Lung microvascular endothelial cell (primary cell): ENCODE measurements at regions not wholly inside any gene's neighbourhood (a gene's known extent, or its start where the extent isn't known, plus 50 kb on each side); places are given as distances from the start of the nearest gene placed in this dataset.

Source experiments
- DNase-seq, 2 donors: peaks; one replicate each; pipeline versions ENCODE4 v3.0.0 to v3.0.0-alpha.2; 2010; ENCODE audit warnings: low read depth in 2 of 2

DNA sequence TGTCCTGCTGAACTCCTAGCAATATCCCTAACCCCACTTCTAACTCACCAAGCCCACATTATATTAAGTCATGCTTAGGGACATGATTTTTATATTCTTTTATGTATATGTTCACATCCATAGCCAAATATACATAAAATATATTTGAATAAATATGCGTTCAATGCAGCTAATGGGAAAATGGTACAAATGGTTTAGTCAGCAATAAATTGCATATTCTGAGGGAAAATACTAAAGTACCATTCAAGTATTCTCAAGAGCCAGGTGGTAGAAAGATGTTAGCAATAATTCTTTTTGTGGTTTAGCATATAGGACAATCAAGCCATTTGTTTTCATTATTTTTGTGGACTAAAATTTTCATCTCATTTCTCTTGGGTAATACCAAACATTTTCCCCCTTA, 306.0 kb downstream of the TDRD15 start:
- no peak for DNase-seq

DNA sequence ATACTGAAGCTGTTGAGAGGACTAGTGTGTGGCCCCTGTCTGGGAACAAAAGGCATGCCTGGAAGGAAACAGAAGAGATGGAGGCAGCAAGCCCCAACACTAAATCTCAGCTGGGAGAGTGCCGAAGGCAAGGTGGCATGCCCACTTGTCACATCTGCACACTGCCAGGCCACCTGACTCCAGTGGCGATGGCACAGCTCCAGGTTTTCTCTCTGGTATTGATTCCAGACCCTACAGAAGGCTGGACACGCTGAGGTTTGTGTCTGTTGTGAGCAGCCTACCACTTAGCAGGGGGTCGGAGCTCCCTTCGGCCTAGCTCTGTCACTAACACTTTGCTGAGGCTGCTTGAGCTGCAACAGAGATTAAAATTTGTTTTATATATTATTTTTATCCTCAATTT, 307.3 kb downstream of the TDRD15 start:
- no peak for DNase-seq

DNA sequence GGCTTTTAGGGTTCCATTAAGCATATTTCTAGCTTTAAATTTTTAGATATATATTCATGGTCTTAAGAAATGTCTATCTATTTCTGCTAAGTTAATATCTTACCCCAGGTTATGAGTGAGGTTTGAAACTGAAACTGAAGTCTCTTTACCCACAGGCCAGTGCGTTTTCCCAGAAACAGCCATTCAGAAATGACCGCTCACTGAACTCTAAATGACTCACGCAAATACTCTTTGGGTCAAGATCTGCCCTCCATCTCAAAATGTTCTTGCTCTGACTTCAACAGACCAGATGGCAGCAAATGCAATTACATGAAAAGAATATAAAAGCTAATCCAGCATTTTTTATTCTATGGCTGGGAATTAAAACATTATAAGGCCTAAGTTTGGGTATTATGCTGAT, 315.2 kb downstream of the TDRD15 start:
- DNase-seq: no peak

DNA sequence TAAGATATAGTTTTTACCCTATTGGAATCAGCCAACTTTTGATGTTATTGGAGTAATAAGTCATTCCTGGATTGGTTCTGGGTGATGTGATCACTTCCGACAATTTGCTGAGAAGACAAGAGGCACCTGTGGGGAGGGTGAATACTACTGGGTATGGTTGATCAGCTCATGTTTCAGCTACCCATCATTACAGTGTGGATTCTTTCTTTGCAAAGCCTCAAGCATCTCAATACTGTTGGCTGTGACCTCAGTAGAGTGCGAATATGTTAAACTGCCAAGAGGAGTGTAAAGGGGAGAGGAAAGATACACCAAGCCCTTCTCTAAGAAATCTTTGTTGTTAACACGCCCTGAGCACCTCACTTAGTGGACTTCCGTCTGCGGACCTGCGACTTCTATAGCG, 317.7 kb downstream of the TDRD15 start:
- DNase-seq: no peak

DNA sequence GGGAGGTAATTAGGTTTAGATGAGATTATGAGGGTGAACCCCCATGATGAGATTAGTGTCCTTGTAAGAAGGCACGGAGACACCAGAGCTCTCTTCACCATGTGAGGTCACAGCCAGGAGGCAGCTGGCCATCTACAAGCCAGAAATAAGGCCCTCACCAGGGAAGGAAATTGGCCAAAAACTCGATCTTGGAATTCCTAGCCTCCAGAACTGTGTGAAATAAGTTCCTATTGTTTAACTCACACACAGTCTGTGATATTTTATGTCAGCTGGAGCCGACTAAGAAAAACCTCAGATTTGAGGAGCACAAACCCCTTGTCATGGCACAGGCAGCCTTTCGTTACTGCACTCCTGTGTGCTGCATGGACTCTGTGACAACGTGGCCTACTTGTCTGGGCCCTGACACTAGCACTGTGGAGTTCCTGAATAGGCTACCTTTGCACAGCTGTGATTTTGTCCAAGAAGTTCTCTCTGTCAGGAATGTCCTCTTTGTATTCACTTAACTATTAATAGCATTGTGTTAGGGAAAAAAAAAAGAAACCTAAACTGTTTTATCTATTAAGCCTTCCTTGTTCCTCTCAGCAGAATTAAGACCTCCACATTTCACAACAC, 319.8 kb downstream of the TDRD15 start:
- DNase-seq: no peak

DNA sequence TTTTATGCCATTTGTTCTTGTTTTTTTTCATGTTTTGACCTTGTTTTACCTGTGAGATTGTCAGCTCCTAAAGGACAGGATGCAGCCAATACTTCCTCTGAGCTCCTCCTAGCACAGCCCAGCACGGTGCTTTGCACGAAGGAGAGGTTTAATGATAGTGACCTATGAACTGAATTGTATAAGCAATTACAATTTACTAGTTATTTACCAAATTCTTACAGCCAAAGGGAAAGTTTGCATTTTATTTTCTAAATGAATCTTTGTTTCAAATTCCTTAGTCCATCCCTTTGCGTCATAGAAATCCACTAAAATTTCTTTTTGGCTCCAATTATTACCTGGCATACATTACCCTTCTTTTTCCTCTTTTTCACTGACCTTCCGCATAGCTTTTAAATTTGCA, 326.1 kb downstream of the TDRD15 start:
- DNase-seq: no peak

DNA sequence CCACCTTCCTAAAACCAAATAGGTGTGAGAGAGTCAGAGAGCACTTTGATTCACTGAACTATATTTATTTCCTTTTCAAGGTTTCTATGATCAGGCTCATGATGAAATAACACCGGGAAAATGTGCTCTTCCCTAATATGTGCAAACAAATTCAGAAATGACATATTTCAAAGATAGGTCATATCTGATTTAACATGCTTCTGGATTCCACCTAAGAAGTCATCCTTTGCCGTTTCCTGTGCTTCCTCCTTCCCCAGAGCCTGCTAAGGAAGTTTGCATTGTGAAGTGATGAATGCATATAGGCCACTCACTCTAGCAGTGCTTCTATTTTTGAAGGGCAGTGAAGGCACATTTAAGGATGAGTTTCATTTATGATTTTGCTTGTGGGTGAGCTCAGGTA, 327.6 kb downstream of the TDRD15 start:
- no peak for DNase-seq

DNA sequence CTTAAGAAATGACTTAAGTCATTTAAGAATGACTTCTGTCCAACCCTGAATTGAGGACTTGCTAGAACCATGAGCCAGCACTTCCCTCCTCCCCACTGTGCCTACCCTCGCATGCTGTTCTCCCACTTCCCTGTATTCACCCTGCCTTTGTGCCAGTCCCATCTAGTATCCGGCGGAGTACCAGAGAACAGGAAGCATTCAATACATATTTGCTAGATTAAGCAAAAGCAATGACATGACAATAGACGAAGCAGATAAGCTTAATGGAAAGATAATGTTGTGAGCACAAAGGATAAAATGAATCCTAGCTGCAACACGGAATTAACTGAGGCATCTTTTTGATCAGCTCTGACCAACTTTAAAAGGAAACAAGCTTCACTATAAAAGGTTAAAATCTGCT, 328.5 kb downstream of the TDRD15 start:
- no peak for DNase-seq

DNA sequence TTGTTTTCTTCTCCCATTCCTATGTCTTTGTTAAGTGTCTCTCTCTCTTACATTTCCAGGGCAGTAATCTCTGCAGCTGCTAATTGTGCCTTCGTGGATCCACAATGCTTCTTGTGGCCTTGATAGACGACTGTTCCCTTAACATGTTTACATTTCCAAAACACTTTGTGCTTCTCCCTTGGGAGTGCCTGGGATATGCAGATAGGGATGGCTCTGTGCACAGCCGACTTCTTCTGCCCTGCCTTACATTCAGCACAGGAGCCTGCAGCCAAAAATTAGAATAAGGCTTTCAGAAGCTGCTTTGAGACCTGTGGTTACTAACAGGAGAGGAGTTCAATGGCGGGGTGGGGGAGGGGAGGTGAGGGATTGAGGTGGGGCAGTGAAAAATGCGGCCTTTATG, 328.9 kb downstream of the TDRD15 start:
- no peak for DNase-seq

DNA sequence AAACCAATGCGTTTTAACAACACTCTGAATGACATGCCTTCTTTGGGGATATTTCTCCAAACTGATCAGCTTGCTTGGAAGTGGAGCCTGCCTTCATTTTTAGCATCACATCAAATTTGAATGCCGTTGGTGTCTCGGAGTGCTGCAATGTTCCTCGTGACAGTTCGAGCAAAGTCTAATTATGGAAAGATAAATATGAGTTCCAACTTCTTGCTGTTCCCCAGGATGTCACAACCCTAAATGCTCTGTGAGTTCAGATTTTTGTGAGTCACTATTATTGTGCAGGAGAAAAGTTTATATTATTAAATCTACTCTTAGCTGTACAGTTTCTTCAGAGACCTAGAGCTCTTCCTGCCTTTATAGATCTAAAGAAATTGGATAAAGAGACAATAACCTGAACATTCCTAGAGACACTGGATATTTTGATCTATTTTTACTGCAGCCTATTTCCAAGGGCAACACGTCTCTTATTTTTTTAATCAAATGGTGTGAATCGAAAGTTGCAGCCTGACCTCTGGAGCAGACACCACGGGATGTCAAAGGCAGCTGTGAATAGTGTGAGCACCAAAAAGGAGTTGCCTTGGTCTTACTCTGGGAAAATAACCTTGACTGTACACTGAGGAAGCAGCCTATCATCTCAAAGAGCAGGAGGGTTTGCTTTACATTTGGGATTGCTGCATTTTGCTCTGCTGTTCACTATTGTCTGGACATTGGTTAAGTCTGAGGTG, 330.1 kb downstream of the TDRD15 start:
- no peak for DNase-seq

DNA sequence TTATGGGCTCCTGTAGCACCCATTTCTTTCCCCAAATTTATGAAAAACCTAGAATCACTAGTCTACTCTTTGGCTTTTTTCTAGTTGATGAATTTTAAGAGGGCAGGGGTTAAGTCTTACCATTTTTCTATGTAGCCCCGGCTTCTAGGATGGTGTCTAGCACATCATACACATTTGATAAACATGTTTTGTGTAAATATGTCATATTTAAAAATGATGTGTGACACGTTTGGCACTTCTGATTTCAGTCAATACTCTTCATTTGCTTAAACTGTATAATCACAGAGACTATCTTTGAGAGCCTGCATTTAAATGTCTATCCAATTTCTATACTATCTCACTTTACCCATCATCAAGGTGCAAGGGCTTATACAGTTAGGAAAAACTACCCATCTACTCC, 331.1 kb downstream of the TDRD15 start:
- no peak for DNase-seq

DNA sequence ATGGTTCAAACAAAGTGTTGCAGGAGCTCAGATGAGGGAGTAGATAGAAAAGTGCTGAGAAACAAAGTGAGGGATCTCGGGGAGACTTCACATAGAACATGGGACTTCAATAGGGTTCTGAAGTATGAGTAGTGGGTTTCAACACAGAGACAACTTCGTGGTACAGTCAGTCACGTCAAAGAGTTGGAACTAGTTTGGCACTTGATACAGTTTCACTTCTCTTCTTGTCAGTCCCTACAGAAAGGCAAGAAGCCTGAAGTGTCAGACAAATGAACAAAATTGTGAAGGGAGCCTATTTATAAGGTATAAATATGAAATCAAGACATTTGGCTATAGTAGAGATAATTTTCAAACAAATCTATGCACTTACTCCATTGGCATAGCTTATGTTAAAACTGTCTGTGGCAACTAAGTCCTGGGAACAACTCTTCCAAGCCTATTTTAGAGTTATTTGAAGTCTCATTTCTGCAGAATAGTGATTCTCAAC, 338.0 kb downstream of the TDRD15 start:
- no peak for DNase-seq

DNA sequence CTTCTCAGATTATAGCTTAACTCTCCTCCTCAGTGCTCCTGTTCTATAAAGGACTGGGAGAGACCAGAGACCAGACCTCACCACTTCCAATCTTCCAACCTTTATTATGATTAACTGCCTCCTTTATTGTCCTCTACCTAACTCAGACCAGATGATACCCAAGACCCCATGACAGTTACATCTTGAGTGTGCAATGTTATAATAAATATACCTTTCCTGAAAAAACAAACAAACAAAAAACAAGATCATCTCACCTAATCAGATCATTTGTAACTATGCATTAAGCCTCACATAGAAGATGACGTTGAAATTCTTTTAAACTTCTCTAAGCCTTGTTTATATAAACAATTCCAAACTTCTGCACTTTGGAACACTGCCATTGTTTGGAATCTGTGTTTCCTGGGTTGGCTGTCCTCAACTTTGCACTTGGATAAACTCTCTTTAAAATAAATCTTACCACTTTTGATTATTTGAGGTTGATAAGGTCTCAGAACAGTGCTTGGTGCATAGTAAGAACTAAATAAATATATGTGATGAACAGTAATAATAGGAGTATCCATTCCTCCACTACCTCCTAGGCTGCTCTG, 342.7 kb downstream of the TDRD15 start:
- no peak for DNase-seq

DNA sequence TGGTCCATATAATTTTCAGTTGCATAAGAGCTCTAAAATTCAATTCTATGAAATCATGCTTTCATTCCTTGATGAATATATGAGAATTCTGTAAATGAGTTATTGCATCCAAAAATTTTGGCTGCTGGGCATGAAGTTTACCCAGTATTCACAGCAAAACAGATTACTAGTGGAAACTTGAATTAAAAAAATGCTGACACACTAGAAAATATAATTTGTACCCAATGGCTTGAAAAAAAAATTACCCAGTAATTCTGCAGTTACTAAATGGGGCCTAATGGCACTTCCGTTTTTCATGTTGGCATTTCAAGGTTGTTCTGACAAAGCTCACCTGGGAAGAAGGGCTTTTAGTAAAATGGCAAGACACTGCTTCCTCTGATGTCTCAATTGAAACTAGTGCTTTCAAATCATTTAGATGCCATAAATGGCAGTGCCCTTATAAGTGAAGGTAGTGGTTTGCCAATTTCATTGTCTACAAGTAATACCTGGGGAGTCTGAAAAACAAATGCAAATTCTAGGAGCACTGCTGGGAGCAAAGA, 343.6 kb downstream of the TDRD15 start:
- DNase-seq: no peak

DNA sequence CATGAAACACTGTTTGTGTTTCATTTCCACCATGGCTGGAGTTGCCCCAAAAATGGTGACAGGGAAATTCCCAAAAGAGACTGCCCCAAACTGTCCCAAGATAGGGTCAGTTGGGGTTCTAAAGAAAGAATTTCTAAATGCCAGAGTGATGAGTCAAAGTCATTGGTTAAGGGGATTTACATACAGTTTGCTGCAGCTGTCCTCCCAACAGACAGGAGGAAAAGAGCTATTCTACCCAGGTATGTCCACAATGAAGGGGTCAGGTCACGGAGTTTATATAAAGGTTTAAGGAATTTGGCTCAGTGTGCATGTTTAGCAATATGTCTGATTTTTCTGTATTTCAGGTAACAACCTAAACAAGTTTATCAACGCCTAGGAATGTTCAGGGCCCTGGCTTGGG, 344.1 kb downstream of the TDRD15 start:
- no peak for DNase-seq

DNA sequence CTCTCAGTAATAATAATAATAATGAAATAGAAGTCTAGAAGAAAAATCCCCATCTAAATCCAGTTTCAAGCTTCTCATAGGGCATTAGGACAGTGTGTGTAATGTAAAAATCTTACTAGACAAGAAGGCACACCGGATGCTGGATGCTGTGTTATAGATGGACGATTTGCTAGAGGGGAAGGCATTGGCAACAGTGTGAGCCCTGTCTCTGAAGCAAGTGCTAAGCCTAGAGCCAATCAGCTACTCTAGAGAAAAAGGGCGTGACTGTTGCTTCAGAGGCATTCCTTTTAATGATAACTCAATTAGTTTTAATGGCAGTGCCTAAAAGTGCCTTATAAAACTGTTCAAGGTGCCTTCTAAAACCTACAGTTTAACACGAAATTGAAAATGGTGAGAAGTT, 344.9 kb downstream of the TDRD15 start:
- DNase-seq: no peak

DNA sequence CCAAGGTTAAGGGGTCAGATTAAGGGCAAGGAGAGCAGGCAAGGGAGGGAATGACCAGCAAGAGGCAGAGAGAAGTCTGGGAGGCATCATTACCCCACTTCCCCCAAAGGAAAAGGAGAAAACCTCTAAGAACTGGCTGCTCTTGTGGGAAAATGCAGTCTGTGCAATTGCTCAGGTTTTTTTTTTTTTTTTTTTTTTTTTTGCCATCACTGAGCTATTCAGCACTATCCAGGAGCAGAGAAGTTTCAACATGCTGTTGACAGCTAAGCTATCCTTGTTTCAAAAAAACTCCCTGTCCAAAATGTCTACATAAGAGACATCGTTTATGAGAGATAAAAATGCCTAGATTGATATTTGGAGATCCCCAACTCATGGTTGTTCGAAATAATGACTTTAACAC, 345.4 kb downstream of the TDRD15 start:
- no peak for DNase-seq

DNA sequence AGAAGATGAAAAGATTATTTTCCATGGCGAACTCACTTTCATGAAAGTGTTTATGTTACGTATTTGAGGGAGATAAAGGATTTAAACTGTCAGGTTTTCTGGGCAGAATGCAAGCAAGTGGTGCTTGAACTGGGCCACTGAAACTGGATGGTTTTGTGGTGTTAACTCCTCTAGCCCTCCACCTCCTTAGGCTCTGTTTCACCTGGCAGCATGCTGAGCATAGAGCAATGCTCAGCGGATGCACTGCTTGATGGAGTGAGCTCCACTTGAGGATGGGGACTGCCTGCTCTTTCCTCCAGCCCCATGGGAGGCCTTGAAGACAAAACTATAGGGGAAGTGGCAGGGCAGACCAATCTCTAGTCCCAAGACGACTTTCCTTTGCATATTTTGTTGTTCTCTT, 345.8 kb downstream of the TDRD15 start:
- no peak for DNase-seq

DNA sequence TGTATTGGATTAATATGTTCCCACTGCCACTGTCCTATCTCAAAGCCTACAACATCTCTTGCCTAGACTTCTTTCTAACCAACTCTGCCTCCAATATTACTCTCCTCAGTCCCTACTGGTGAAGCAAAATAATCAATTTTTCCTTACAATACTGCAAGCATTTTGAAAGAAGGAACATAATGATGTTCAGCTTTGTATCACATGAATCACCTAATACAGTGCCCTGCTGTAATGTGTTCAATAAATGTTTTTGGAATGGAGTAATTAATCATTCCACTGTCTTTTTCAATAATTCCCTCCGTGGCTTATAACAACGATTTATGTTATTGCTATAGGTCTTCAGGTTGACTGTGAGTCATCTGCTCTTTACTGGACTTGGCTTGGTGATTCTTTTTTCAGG, 356.4 kb downstream of the TDRD15 start:
- DNase-seq: no peak

DNA sequence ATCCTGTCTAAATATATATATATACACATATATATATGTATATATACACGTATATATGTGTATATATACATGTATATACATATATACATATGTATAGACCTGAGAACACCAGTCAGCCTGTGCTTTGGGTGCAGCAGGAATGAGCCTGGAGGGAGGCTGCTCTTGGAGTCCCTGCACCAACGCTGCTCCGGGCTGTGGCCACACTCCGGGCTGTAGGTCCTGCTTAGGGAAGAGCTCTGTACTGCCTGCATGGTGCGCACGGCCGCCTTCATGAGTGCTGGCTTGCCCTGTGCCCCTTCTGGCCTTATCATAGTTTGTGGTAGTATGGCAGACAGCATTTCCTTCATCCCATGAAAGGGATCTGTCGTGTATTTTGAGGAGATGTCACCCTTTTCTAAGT, 360.9 kb downstream of the TDRD15 start:
- DNase-seq: no peak

DNA sequence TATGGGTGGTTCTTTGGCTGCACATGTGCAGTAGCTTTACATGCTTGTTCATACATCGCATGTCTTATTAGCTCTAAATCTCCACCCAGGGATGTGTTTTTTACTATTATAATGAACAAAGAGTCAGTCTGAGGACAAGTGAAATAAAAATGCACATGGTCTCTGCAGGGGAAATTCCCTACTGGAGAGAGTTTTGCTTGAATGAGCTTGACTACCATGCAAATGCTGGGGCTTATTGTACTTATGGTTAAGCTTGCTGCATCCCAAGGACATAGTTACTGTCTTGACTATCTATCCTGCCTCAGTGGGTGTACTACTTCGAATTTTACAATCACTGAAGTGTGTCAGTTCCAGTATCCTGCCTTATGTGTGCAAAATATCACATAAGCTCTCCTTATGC, 362.7 kb downstream of the TDRD15 start:
- DNase-seq: no peak

DNA sequence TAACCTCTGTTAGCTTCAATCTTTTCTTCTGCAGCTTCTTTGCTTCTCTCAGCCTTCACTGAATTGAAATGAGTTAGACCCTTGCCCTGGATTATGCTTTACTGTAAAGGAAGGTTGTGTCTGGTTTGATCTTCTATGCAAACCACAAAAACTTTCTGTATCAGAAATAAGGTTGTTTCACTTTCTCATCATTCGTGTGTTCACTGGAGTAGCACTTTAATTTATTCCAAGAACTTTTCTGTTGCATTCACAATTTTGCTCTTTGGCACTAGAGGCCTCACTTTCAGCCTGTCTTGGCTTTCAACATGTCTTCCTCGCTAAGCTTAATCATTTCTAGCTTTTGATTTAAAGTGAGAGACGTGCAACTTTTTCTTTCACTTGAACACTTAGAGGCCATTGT, 365.3 kb downstream of the TDRD15 start:
- DNase-seq: no peak

DNA sequence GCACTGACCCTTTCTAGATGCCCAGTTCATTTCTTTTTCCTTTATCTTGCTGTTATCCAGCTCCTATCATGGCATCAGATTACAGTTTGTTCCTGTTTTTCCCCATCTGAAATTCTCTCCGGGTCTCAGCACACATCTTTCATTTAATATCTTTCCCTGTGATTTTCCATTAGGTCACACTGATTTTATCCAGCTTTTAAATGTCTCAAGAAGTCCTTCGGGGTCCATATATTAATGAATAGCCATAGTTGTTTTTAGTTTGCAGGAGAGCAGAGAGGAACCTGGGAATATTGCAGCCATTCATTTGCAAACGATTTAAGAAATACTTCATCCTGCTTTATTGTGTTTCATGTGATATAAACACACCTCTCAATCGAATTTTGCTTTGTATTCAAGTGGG, 374.2 kb downstream of the TDRD15 start:
- no peak for DNase-seq
